ENCODE measurements at regions not wholly inside any gene's neighbourhood (a gene's known extent, or its start where the extent isn't known, plus 50 kb on each side); places are given as distances from the start of the nearest gene placed in this dataset.

DNA sequence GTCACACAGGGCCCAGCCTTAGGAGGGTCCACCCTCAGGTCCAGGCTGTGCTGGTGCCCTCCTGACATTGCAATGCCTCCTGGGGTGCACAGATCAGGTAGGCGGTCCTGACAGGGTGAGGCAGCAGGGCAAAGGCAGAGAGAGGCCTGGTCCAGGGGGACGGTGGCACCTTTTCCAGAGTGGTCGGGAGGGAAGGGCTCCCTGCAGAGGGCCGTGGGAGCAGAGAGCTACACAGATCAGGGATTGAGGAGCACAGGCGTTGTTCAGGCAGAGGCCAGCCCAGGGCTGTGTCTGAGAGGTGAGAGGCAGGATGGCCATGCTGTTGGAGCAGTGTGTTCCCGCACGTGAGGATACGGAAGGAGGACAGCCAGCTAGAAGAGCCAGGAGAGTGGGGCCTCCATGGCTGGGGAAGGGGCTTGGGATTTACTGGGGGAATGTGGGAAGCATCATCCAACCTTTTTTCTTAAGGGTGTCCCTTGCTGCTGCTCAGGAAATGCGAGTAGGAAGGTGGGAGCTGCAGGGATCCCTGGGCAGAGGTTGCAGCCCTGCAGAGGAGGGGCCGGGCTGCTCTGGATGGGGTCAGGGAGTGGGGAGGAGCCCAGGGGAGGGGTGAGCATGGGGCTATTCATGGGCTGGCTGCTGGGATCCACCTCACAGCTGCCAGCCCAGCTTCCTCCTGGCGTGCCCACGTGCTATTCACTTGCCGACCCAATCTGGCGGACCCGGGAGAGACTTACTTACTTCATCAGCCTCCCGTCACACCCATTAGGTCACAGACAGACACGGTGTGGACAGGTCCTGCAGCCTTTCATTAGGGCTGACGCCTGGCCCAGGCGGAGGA, 1516.4 kb downstream of the TBC1D22A start:
- Mint-ChIP-seq H3K9me3 (peaks cover 0 to 9% (median 0%) of the 10 kb centered on the region in 9 donors), H3K27me3 (peaks cover 15 to 31% (median 30%) of the 10 kb centered on the region in 5 donors), H3K27ac (no peak overlapping the region), H3K4me3 (no peak overlapping the region), H3K4me1 (no peaks in the 10 kb centered on the region), H3K36me3 (no peaks in the 10 kb centered on the region)
- ATAC-seq: no peak
- DNase-seq: no peak
- POLR2A ChIA-PET: no interaction called here

- POLR2A ChIA-PET: no interaction called here
- ATAC-seq (no peak), DNase-seq (no peak)
- Mint-ChIP-seq H3K4me1 (no peaks in the 10 kb centered on the region), H3K27me3 (peaks cover 15 to 34% (median 31%) of the 10 kb centered on the region in 5 donors), H3K27ac (no peak overlapping the region), H3K9me3 (peaks cover 0 to 9% (median 0%) of the 10 kb centered on the region in 9 donors), H3K4me3 (no peak overlapping the region), H3K36me3 (no peaks in the 10 kb centered on the region)
Observed at GRCh38 chr22:48277868-48278581, 1515.6 kb downstream of the TBC1D22A start.

GRCh38 chr22:48276994-48277867, 1514.8 kb downstream of the TBC1D22A start:
- Mint-ChIP-seq H3K4me1 (no peaks in the 10 kb centered on the region), H3K36me3 (no peaks in the 10 kb centered on the region), H3K4me3 (no peak overlapping the region), H3K27ac (no peak overlapping the region), H3K27me3 (peaks cover 15 to 34% (median 31%) of the 10 kb centered on the region in 5 donors), H3K9me3 (peaks cover 0 to 9% (median 0%) of the 10 kb centered on the region in 9 donors)
- DNase-seq (no peak), ATAC-seq (no peak)
- POLR2A ChIA-PET: no interaction called here

- POLR2A ChIA-PET: no interaction called here
- Mint-ChIP-seq H3K27ac (no peak overlapping the region), H3K4me1 (no peaks in the 10 kb centered on the region), H3K9me3 (no peaks in the 10 kb centered on the region), H3K4me3 (no peak overlapping the region), H3K27me3 (peaks cover 19 to 43% (median 26%) of the 10 kb centered on the region in 5 donors), H3K36me3 (no peaks in the 10 kb centered on the region)
- DNase-seq (no peak), ATAC-seq (no peak)
Observed at GRCh38 chr22:48275412-48275811, 1513.0 kb downstream of the TBC1D22A start.

DNA sequence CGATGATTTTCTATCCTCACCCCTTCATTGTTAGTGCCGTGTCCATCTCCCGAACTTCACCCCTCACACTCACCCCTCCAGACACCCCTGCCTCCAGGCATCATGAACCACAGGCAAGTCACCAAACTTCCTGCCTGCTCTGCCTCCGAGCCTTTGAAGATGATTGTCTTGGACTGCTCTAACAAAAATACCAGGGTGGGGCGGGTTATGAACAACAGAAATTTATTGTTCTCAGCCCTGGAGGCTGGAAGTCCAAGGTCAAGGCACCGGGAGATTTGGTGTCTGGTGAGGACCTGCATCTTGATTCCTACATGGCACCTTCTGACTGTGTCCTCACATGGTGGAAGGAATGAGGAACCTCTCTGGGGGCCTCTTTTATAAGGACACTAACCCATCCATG, 1508.3 kb downstream of the TBC1D22A start:
- ATAC-seq (no peak), DNase-seq (no peak)
- Mint-ChIP-seq H3K27ac (no peak overlapping the region), H3K27me3 (peaks cover 9 to 43% (median 17%) of the 10 kb centered on the region in 5 donors), H3K4me3 (no peak overlapping the region), H3K36me3 (no peaks in the 10 kb centered on the region), H3K4me1 (no peaks in the 10 kb centered on the region), H3K9me3 (no peaks in the 10 kb centered on the region)
- POLR2A ChIA-PET: no interaction called here

- no peaks in the 10 kb centered on the region for H3K9me3 Mint-ChIP-seq
- H3K4me1 Mint-ChIP-seq: no peaks in the 10 kb centered on the region
- H3K36me3 Mint-ChIP-seq: no peaks in the 10 kb centered on the region
- H3K4me3 Mint-ChIP-seq: peak overlapping the region in 1 of 10 donors; percentile 1
- ATAC-seq (no peak), DNase-seq (no peak)
- peaks cover 7 to 38% (median 16%) of the 10 kb centered on the region in 5 donors for H3K27me3 Mint-ChIP-seq
- H3K27ac Mint-ChIP-seq: no peak overlapping the region
- POLR2A ChIA-PET: no interaction called here
Observed at GRCh38 chr22:48268771-48269552, 1506.5 kb downstream of the TBC1D22A start.

- ATAC-seq: no peak
- POLR2A ChIA-PET: no interaction called here
- no peaks in the 10 kb centered on the region for H3K9me3 Mint-ChIP-seq
Observed at GRCh38 chr22:48268293-48268692, 1505.8 kb downstream of the TBC1D22A start.

GRCh38 chr22:48267681-48268080, 1505.2 kb downstream of the TBC1D22A start:
- ATAC-seq (no peak), DNase-seq (no peak)
- H3K9me3 Mint-ChIP-seq: no peaks in the 10 kb centered on the region
- H3K4me3 Mint-ChIP-seq: no peak overlapping the region
- no peaks in the 10 kb centered on the region for H3K4me1 Mint-ChIP-seq
- H3K36me3 Mint-ChIP-seq: no peaks in the 10 kb centered on the region
- POLR2A ChIA-PET: no interaction called here
- peaks cover 5 to 33% (median 16%) of the 10 kb centered on the region in 5 donors for H3K27me3 Mint-ChIP-seq
- H3K27ac Mint-ChIP-seq: peak overlapping the region in 1 of 10 donors; percentile 40

More at GRCh38 chr22:48268293-48268692, 1505.8 kb downstream of the TBC1D22A start:
- no peaks in the 10 kb centered on the region for H3K36me3 Mint-ChIP-seq
- H3K4me1 Mint-ChIP-seq: no peaks in the 10 kb centered on the region
- H3K4me3 Mint-ChIP-seq: no peak overlapping the region
- H3K27me3 Mint-ChIP-seq: peaks cover 5 to 33% (median 14%) of the 10 kb centered on the region in 5 donors
- no peak for DNase-seq
- no peak overlapping the region for H3K27ac Mint-ChIP-seq

DNA sequence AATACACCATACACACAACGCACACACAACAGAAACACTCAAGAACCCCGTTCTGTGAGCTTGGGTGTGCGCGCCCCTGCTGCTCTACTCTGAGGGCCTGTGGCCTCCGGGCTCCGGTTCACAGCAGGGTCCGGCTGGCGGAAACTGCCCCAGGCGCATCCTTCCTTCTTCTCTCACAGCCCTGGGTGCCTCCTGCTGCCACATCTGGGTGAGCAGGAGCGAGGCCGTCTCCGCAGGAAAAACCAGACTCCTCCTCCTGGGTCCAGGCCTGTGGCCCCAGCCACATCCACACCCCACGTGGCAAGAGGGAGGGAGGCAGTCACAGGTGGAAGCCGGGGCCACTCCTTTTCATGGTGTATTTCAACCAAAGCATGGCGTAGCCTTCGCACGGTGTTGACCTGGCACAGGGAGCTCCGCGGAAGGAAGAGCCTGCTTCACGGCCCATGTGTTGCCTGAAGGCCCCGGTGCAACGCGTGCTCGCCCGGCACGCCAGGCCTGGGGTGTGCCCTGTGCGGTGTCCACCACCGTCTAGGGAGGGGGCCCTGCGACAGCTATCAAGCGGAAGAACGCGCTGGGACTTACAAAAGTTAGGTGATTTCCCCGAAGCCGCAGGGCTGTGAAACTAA, 1502.7 kb downstream of the TBC1D22A start:
- H3K4me3 Mint-ChIP-seq: no peak overlapping the region
- H3K27me3 Mint-ChIP-seq: peaks cover 5 to 22% (median 12%) of the 10 kb centered on the region in 5 donors
- H3K27ac Mint-ChIP-seq: no peak overlapping the region
- no peak for DNase-seq
- H3K9me3 Mint-ChIP-seq: no peaks in the 10 kb centered on the region
- POLR2A ChIA-PET: no interaction called here
- H3K4me1 Mint-ChIP-seq: no peaks in the 10 kb centered on the region
- no peak for ATAC-seq
- no peaks in the 10 kb centered on the region for H3K36me3 Mint-ChIP-seq

GRCh38 chr22:48264586-48264985, 1502.1 kb downstream of the TBC1D22A start:
- no peak overlapping the region for H3K27ac Mint-ChIP-seq

GRCh38 chr22:48263791-48264351, 1501.4 kb downstream of the TBC1D22A start:
- POLR2A ChIA-PET: no interaction called here
- Mint-ChIP-seq H3K36me3 (no peaks in the 10 kb centered on the region), H3K27me3 (peaks cover 0 to 13% (median 5%) of the 10 kb centered on the region in 5 donors), H3K9me3 (no peaks in the 10 kb centered on the region), H3K27ac (no peak overlapping the region), H3K4me1 (no peaks in the 10 kb centered on the region), H3K4me3 (no peak overlapping the region)
- ATAC-seq (no peak), DNase-seq (no peak)

More at GRCh38 chr22:48264586-48264985, 1502.1 kb downstream of the TBC1D22A start:
- Mint-ChIP-seq H3K9me3 (no peaks in the 10 kb centered on the region), H3K4me1 (no peaks in the 10 kb centered on the region), H3K27me3 (peaks cover 5 to 20% (median 12%) of the 10 kb centered on the region in 5 donors), H3K4me3 (no peak overlapping the region), H3K36me3 (no peaks in the 10 kb centered on the region)
- DNase-seq (no peak), ATAC-seq (no peak)
- POLR2A ChIA-PET: no interaction called here

All from naive thymus-derived CD8-positive, alpha-beta T cell (primary cell).